H1 (cell line): ENCODE measurements at regions not wholly inside any gene's neighbourhood (a gene's known extent, or its start where the extent isn't known, plus 50 kb on each side); places are given as distances from the start of the nearest gene placed in this dataset.

Source experiments
- CBX8 ChIP-seq: fragments of 300-800, 300-1000 bp; sonication (generic); IDR thresholded peaks from 2 replicates; pipeline ENCODE4 v1.7.1; 2016; ENCODE audit warnings: low read depth, low read length, borderline replicate concordance
- CHD1 ChIP-seq: IDR thresholded peaks from 2 replicates; pipeline ENCODE4 v1.6.1; 2012; ENCODE audit warnings: low read depth, low read length, improper control_type of control experiment
- CREB1 ChIP-seq: IDR thresholded peaks from 2 replicates; pipeline ENCODE4 v1.6.1; 2012; ENCODE audit warnings: inconsistent platforms
- HDAC6 ChIP-seq: IDR thresholded peaks from one replicate; pipeline ENCODE4 v1.7.1; 2012; ENCODE audit warnings: low read depth, mild to moderate bottlenecking, inconsistent platforms, low read length, moderate library complexity
- MAFK ChIP-seq: IDR thresholded peaks from 2 replicates; pipeline ENCODE4 v1.6.1; 2012; ENCODE audit warnings: low read depth, mild to moderate bottlenecking, improper control_type of control experiment, low read length
- NANOG ChIP-seq: IDR thresholded peaks from 2 replicates; pipeline ENCODE4 v1.6.1; 2011; ENCODE audit warnings: low read length, low read depth, mild to moderate bottlenecking, inconsistent platforms; ENCODE audit not compliant: insufficient read depth, poor library complexity, severe bottlenecking
- NRF1 ChIP-seq: IDR thresholded peaks from 2 replicates; pipeline ENCODE4 v1.6.1; 2011; ENCODE audit warnings: mild to moderate bottlenecking, low read depth, low read length, improper control_type of control experiment
- RBBP5 ChIP-seq: IDR thresholded peaks from 2 replicates; pipeline ENCODE4 v1.7.1; 2012; ENCODE audit warnings: low read depth, mild to moderate bottlenecking, inconsistent platforms, low read length, moderate library complexity, borderline replicate concordance
- SAP30 ChIP-seq: fragments of 300-600 bp; sonication (generic); IDR thresholded peaks from 2 replicates; pipeline ENCODE4 v1.7.1; 2012; ENCODE audit warnings: low read length, moderate library complexity, mild to moderate bottlenecking, inconsistent platforms; ENCODE audit not compliant: insufficient read depth, insufficient replicate concordance
- TF ChIP-seq, protein P1 (sequence below): IDR thresholded peaks from 2 replicates; pipeline ENCODE4 v1.6.1; 2012; ENCODE audit warnings: inconsistent platforms

DNA sequence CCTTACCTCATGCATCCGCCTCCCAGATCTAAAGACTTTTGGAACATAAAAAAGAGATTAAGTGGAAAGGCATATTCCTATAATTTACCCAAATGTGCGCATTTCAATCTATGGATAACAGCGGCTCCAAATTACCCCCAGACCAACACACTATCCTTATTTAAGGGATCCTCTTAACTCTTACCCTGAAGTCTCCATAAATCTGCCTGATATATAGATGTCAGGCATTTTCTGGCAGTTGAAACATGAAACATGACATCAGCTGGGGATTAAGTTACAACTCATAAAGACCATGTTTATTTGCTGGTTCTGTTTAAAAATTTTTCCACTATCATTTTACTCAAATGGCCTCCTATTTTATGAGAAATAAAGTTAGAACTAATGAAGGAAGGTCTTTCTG, 478.5 kb upstream of the SALL1 start (continued):
- no peak for TF ChIP-seq MAFK
- no peak for TF ChIP-seq CHD1
- no peak for TF ChIP-seq CREB1
- no peak for TF ChIP-seq NRF1
- TF ChIP-seq SAP30, result no peak
- no peak for TF ChIP-seq RBBP5
- TF ChIP-seq, protein P1, sequence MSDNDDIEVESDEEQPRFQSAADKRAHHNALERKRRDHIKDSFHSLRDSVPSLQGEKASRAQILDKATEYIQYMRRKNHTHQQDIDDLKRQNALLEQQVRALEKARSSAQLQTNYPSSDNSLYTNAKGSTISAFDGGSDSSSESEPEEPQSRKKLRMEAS, result no peak
- no peak for TF ChIP-seq NANOG
- no peak for TF ChIP-seq CBX8
- TF ChIP-seq HDAC6, result no peak
